Endodermal cell (in vitro differentiated cells): ENCODE measurements at regions not wholly inside any gene's neighbourhood (a gene's known extent, or its start where the extent isn't known, plus 50 kb on each side); places are given as distances from the start of the nearest gene placed in this dataset.

Experiments
- DNase-seq: peaks from one replicate; pipeline ENCODE4 v3.0.0-alpha.2; 2017
- H3K27ac ChIP-seq: 2 replicates; pipeline ENCODE4 v1.5.1; 2013; ENCODE audit warnings: mild to moderate bottlenecking, low read depth, low read length, moderate library complexity
- H3K27me3 ChIP-seq: 2 replicates; pipeline ENCODE4 v1.6.1; 2013; ENCODE audit warnings: mild to moderate bottlenecking, low read length, moderate library complexity; ENCODE audit not compliant: insufficient read depth, control insufficient read depth, poor library complexity, severe bottlenecking
- H3K36me3 ChIP-seq: 2 replicates; pipeline ENCODE4 v1.7.0; 2013; ENCODE audit warnings: mild to moderate bottlenecking, low read length, moderate library complexity; ENCODE audit not compliant: control insufficient read depth, insufficient read depth
- H3K4me1 ChIP-seq: one replicate; pipeline ENCODE4 v1.7.0; 2013; ENCODE audit warnings: low read length; ENCODE audit not compliant: control insufficient read depth, insufficient read depth
- H3K4me3 ChIP-seq: 2 replicates; pipeline ENCODE4 v1.5.1; 2013; ENCODE audit warnings: mild to moderate bottlenecking, low read length, moderate library complexity
- H3K9ac ChIP-seq: 2 replicates; pipeline ENCODE4 v1.6.1; 2013; ENCODE audit warnings: mild to moderate bottlenecking, low read length, moderate library complexity; ENCODE audit not compliant: poor library complexity, severe bottlenecking; ENCODE audit errors: extremely low read depth
- H3K9me3 ChIP-seq: 2 replicates; pipeline ENCODE4 v1.6.1; 2013; ENCODE audit warnings: mild to moderate bottlenecking, low read length, moderate library complexity; ENCODE audit not compliant: control insufficient read depth
- H3K27ac Mint-ChIP-seq: 2 replicates; pipeline ENCODE4 v1.8.0; 2020; ENCODE audit warnings: mixed read lengths
- H3K27me3 Mint-ChIP-seq: 2 replicates; pipeline ENCODE4 v1.8.0; 2021; ENCODE audit warnings: mild to moderate bottlenecking, mixed read lengths; ENCODE audit not compliant: insufficient read depth
- H3K36me3 Mint-ChIP-seq: 2 replicates; pipeline ENCODE4 v1.8.0; 2020; ENCODE audit warnings: low read depth, mixed read lengths
- H3K4me1 Mint-ChIP-seq: 2 replicates; pipeline ENCODE4 v1.8.0; 2020; ENCODE audit warnings: mixed read lengths
- H3K4me3 Mint-ChIP-seq: 2 replicates; pipeline ENCODE4 v1.8.0; 2020; ENCODE audit warnings: mild to moderate bottlenecking, moderate library complexity, mixed read lengths
- H3K9me3 Mint-ChIP-seq: 2 replicates; pipeline ENCODE4 v1.8.0; 2020; ENCODE audit warnings: mild to moderate bottlenecking, mixed read lengths
- CTCF ChIP-seq: fragments of 200-600 bp; sonication (generic); conservative IDR thresholded peaks from 2 replicates; pipeline ENCODE4 v1.5.0; 2021; ENCODE audit warnings: antibody characterized with exemption, mild to moderate bottlenecking
- WGBS, 2 experiments: methylation state at CpG; one replicate each; pipeline versions ENCODE4 v1.1.5 to v1.1.7; 2013; ENCODE audit warnings: missing lambda C conversion rate in 2 of 2, mixed read lengths in 1 of 2; ENCODE audit not compliant: insufficient coverage in 1 of 2, insufficient read length in 1 of 2; 5-methylcytosine and 5-hydroxymethylcytosine counted together

GRCh38 chr6:170201361-170201760 is 89.5 kb downstream of the DLL1 start:
- Histone ChIP-seq H3K4me3 (no peak overlapping the region), H3K27me3 (no peaks in the 10 kb centered on the region), H3K4me1 (no peaks in the 10 kb centered on the region), H3K36me3 (no peaks in the 10 kb centered on the region), H3K27ac (no peak overlapping the region), H3K9ac (no peak overlapping the region), H3K9me3 (no peaks in the 10 kb centered on the region)
- no peak for TF ChIP-seq CTCF
- Mint-ChIP-seq H3K4me1 (no peaks in the 10 kb centered on the region), H3K36me3 (no peaks in the 10 kb centered on the region), H3K27ac (no peak overlapping the region), H3K27me3 (no peaks in the 10 kb centered on the region), H3K4me3 (no peak overlapping the region), H3K9me3 (peaks cover 14% of the 10 kb centered on the region)
- 88 to 100% methylated on average over 5 to 8 of the region's 8 CpGs for WGBS, 2 experiments
- DNase-seq, result no peak

GRCh38 chr6:170200458-170200891 is 90.4 kb downstream of the DLL1 start:
- DNase-seq, result no peak
- WGBS, 2 experiments, result 87 to 94% methylated on average over 8 to 9 of the region's 9 CpGs
- no peak for TF ChIP-seq CTCF
- H3K9ac ChIP-seq, result no peak overlapping the region
- H3K27me3 Mint-ChIP-seq, result no peaks in the 10 kb centered on the region
- no peaks in the 10 kb centered on the region for H3K4me1 Mint-ChIP-seq
- H3K9me3 Mint-ChIP-seq, result peaks cover 16% of the 10 kb centered on the region
- H3K4me3 ChIP-seq, result no peak overlapping the region
- no peak overlapping the region for H3K27ac ChIP-seq
- H3K36me3 Mint-ChIP-seq, result no peaks in the 10 kb centered on the region
- no peak overlapping the region for H3K27ac Mint-ChIP-seq
- H3K4me1 ChIP-seq, result no peaks in the 10 kb centered on the region
- H3K9me3 ChIP-seq, result peaks cover 5% of the 10 kb centered on the region
- no peaks in the 10 kb centered on the region for H3K27me3 ChIP-seq
- H3K36me3 ChIP-seq, result no peaks in the 10 kb centered on the region
- no peak overlapping the region for H3K4me3 Mint-ChIP-seq

- Histone ChIP-seq H3K4me3 (no peak overlapping the region), H3K27me3 (no peaks in the 10 kb centered on the region), H3K4me1 (no peaks in the 10 kb centered on the region), H3K36me3 (no peaks in the 10 kb centered on the region), H3K9ac (no peak overlapping the region), H3K9me3 (peaks cover 11% of the 10 kb centered on the region), H3K27ac (no peak overlapping the region)
- Mint-ChIP-seq H3K27ac (no peak overlapping the region), H3K36me3 (no peaks in the 10 kb centered on the region), H3K9me3 (peaks cover 22% of the 10 kb centered on the region), H3K4me1 (no peaks in the 10 kb centered on the region), H3K4me3 (no peak overlapping the region), H3K27me3 (no peaks in the 10 kb centered on the region)
- TF ChIP-seq CTCF, result no peak
- DNase-seq, result no peak
- WGBS, 2 experiments, result 85 to 95% methylated on average over 3 to 6 of the region's 6 CpGs
Measured at GRCh38 chr6:170199716-170200115, 91.2 kb downstream of the DLL1 start.
